Neural cell (in vitro differentiated cells): ENCODE measurements at regions not wholly inside any gene's neighbourhood (a gene's known extent, or its start where the extent isn't known, plus 50 kb on each side); places are given as distances from the start of the nearest gene placed in this dataset.

ENCODE experiments used
- H2AFZ ChIP-seq: fragments of 200-600, 300-800 bp; sonication (generic), shearing (Covaris generic); 2 replicates; pipeline ENCODE4 v1.6.0; 2014; ENCODE audit warnings: low read depth, mild to moderate bottlenecking, antibody characterized with exemption, low read length, moderate library complexity
- H3F3A ChIP-seq: fragments of 200-600 bp; shearing (Covaris generic); 2 replicates; pipeline ENCODE4 v1.6.1; 2016; ENCODE audit warnings: mild to moderate bottlenecking, moderate library complexity, mixed read lengths, antibody characterized with exemption, low read length; ENCODE audit not compliant: insufficient read depth, poor library complexity, severe bottlenecking
- H3K27ac ChIP-seq: fragments of 200-600, 300-800 bp; sonication (generic), shearing (Covaris generic); 2 replicates; pipeline ENCODE4 v1.5.1; 2014; ENCODE audit warnings: mild to moderate bottlenecking, low read length, moderate library complexity
- H3K27me3 ChIP-seq: fragments of 300-800, 200-600 bp; sonication (generic), shearing (Covaris generic); 2 replicates; pipeline ENCODE4 v1.6.0; 2014; ENCODE audit warnings: mild to moderate bottlenecking, low read depth, low read length, moderate library complexity; ENCODE audit not compliant: insufficient read depth
- H3K36me3 ChIP-seq: fragments of 300-800, 200-600 bp; sonication (generic), shearing (Covaris generic); 2 replicates; pipeline ENCODE4 v1.5.1; 2014; ENCODE audit warnings: mild to moderate bottlenecking, antibody characterized with exemption, low read length, moderate library complexity; ENCODE audit not compliant: insufficient read depth
- H3K4me2 ChIP-seq: fragments of 300-800, 200-600 bp; sonication (generic), shearing (Covaris generic); 2 replicates; pipeline ENCODE4 v1.6.0; 2014; ENCODE audit warnings: mild to moderate bottlenecking, low read length
- H3K4me3 ChIP-seq: fragments of 300-800, 200-600 bp; sonication (generic), shearing (Covaris generic); 2 replicates; pipeline ENCODE4 v1.5.1; 2014; ENCODE audit warnings: mild to moderate bottlenecking, low read length, moderate library complexity
- H3K79me2 ChIP-seq: fragments of 200-600 bp; shearing (Covaris generic); replicated peaks from 2 replicates; pipeline ENCODE4 v1.6.0; 2014; ENCODE audit warnings: mild to moderate bottlenecking, low read length, moderate library complexity; ENCODE audit not compliant: insufficient read depth
- H3K9ac ChIP-seq: fragments of 300-800, 200-600 bp; sonication (generic), shearing (Covaris generic); 2 replicates; pipeline ENCODE4 v1.6.1; 2016; ENCODE audit warnings: mild to moderate bottlenecking, low read length, mixed read lengths
- H3K9me2 ChIP-seq: fragments of 200-600 bp; shearing (Covaris generic); 2 replicates; pipeline ENCODE4 v1.6.1; 2016; ENCODE audit warnings: mild to moderate bottlenecking, low read length, mixed read lengths; ENCODE audit not compliant: insufficient read depth
- H3K9me3 ChIP-seq: fragments of 200-600, 300-800 bp; sonication (generic), shearing (Covaris generic); 2 replicates; pipeline ENCODE4 v1.6.1; 2016; ENCODE audit warnings: mild to moderate bottlenecking, mixed run types, low read length, moderate library complexity, mixed read lengths
- H4K20me1 ChIP-seq: fragments of 200-600 bp; shearing (Covaris generic); 2 replicates; pipeline ENCODE4 v1.6.1; 2016; ENCODE audit warnings: mild to moderate bottlenecking, mixed run types; ENCODE audit not compliant: insufficient read depth
- CTCF ChIP-seq: fragments of 450-650 bp; IDR thresholded peaks from 2 replicates; pipeline ENCODE4 v1.5.1; 2014; ENCODE audit warnings: antibody characterized with exemption, mild to moderate bottlenecking, moderate library complexity; ENCODE audit not compliant: poor library complexity, severe bottlenecking
- EP300 ChIP-seq: fragments of 450-650 bp; conservative IDR thresholded peaks from 2 replicates; pipeline ENCODE4 v1.6.1; 2014; ENCODE audit warnings: antibody characterized with exemption, mild to moderate bottlenecking, moderate library complexity; ENCODE audit not compliant: poor library complexity, severe bottlenecking
- EZH2 ChIP-seq: fragments of 200-600, 300-800 bp; shearing (Covaris generic), sonication (generic); IDR thresholded peaks from 2 replicates; pipeline ENCODE4 v1.6.1; 2014; ENCODE audit warnings: antibody characterized with exemption, low read length, borderline replicate concordance, mild to moderate bottlenecking; ENCODE audit not compliant: insufficient read depth, poor library complexity, severe bottlenecking
- MXI1 ChIP-seq: fragments of 450-650 bp; conservative IDR thresholded peaks from 2 replicates; pipeline ENCODE4 v1.6.1; 2014; ENCODE audit warnings: antibody characterized with exemption, mild to moderate bottlenecking; ENCODE audit not compliant: poor library complexity, severe bottlenecking
- POLR2AphosphoS5 ChIP-seq: IDR thresholded peaks from 2 replicates; pipeline ENCODE4 v1.6.1; 2012
- RAD21 ChIP-seq: fragments of 450-650 bp; conservative IDR thresholded peaks from 2 replicates; pipeline ENCODE4 v1.6.1; 2014; ENCODE audit warnings: antibody characterized with exemption, mild to moderate bottlenecking, moderate library complexity
- REST ChIP-seq: IDR thresholded peaks from 2 replicates; pipeline ENCODE4 v1.6.1; 2012; ENCODE audit warnings: borderline replicate concordance
- SMC3 ChIP-seq: fragments of 450-650 bp; conservative IDR thresholded peaks from 2 replicates; pipeline ENCODE4 v1.6.1; 2014; ENCODE audit warnings: antibody characterized with exemption, mild to moderate bottlenecking, moderate library complexity; ENCODE audit not compliant: poor library complexity
- TAF1 ChIP-seq: IDR thresholded peaks from 2 replicates; pipeline ENCODE4 v1.6.1; 2012; ENCODE audit warnings: low read depth

- H3K9ac ChIP-seq: no peak overlapping the region
- H3K27me3 ChIP-seq: no peaks in the 10 kb centered on the region
- no peaks in the 10 kb centered on the region for H3F3A ChIP-seq
- H3K4me3 ChIP-seq: no peak overlapping the region
- H3K79me2 ChIP-seq: no peaks in the 10 kb centered on the region
- H3K36me3 ChIP-seq: no peaks in the 10 kb centered on the region
- TF ChIP-seq RAD21: no peak
- TF ChIP-seq TAF1: no peak
- no peak for TF ChIP-seq POLR2AphosphoS5
- TF ChIP-seq EP300: no peak
- no peak for TF ChIP-seq EZH2
- TF ChIP-seq MXI1: no peak
- TF ChIP-seq CTCF: no peak
- TF ChIP-seq SMC3: no peak
- TF ChIP-seq REST: no peak
- H2AFZ ChIP-seq: no peak overlapping the region
- no peak overlapping the region for H3K4me2 ChIP-seq
- no peaks in the 10 kb centered on the region for H3K9me2 ChIP-seq
- H4K20me1 ChIP-seq: no peaks in the 10 kb centered on the region
- no peak overlapping the region for H3K27ac ChIP-seq
- no peaks in the 10 kb centered on the region for H3K9me3 ChIP-seq
Measured at GRCh38 chr13:87129602-87130300, 541.4 kb upstream of the SLITRK5 start.

GRCh38 chr13:87130423-87130822 is 540.7 kb upstream of the SLITRK5 start:
- H3K4me3 ChIP-seq: no peak overlapping the region
- no peaks in the 10 kb centered on the region for H3K27me3 ChIP-seq
- H3K27ac ChIP-seq: no peak overlapping the region
- no peaks in the 10 kb centered on the region for H3F3A ChIP-seq
- H3K9me2 ChIP-seq: no peaks in the 10 kb centered on the region
- H3K4me2 ChIP-seq: no peak overlapping the region
- H2AFZ ChIP-seq: no peak overlapping the region
- no peak overlapping the region for H3K9ac ChIP-seq
- no peaks in the 10 kb centered on the region for H4K20me1 ChIP-seq
- no peaks in the 10 kb centered on the region for H3K9me3 ChIP-seq
- no peak for TF ChIP-seq SMC3
- no peak for TF ChIP-seq CTCF
- no peak for TF ChIP-seq EP300
- no peak for TF ChIP-seq EZH2
- TF ChIP-seq REST: no peak
- no peak for TF ChIP-seq RAD21
- no peak for TF ChIP-seq MXI1
- no peak for TF ChIP-seq TAF1
- no peak for TF ChIP-seq POLR2AphosphoS5
- H3K79me2 ChIP-seq: no peaks in the 10 kb centered on the region
- H3K36me3 ChIP-seq: no peaks in the 10 kb centered on the region
